GM20000 (cell line): ENCODE measurements at regions not wholly inside any gene's neighbourhood (a gene's known extent, or its start where the extent isn't known, plus 50 kb on each side); places are given as distances from the start of the nearest gene placed in this dataset.

Experiments used
- DNase-seq: peaks from one replicate; pipeline ENCODE4 v3.0.0; 2012; ENCODE audit warnings: low spot score
- CTCF ChIP-seq: IDR thresholded peaks from 2 replicates; pipeline ENCODE4 v1.5.1; 2012; ENCODE audit warnings: mild to moderate bottlenecking, control low read depth; ENCODE audit errors: extremely low read depth, missing control alignments

- TF ChIP-seq CTCF: no peak
- no peak for DNase-seq
These were observed 71.9 kb upstream of the WDR1 start for GRCh38 chr4:10188400-10189004.

- DNase-seq: no peak
- no peak for TF ChIP-seq CTCF
These were observed 69.9 kb upstream of the WDR1 start for GRCh38 chr4:10186228-10187214.

GRCh38 chr4:10185518-10186227 lies 69.1 kb upstream of the WDR1 start:
- no peak for DNase-seq
- TF ChIP-seq CTCF: no peak

- DNase-seq: no peak
- TF ChIP-seq CTCF: no peak
These were observed 67.9 kb upstream of the WDR1 start for GRCh38 chr4:10184501-10184938.

GRCh38 chr4:10184041-10184440 lies 67.4 kb upstream of the WDR1 start:
- no peak for TF ChIP-seq CTCF
- no peak for DNase-seq

- no peak for DNase-seq
- TF ChIP-seq CTCF: no peak
These were observed 66.9 kb upstream of the WDR1 start for GRCh38 chr4:10183462-10183861.
